Keratinocyte (primary cell): ENCODE measurements at regions not wholly inside any gene's neighbourhood (a gene's known extent, or its start where the extent isn't known, plus 50 kb on each side); places are given as distances from the start of the nearest gene placed in this dataset.

Experiments used
- DNase-seq: peaks from one replicate; pipeline ENCODE4 v3.0.0-alpha.2; 2011; ENCODE audit warnings: low read depth, missing footprints, low spot score
- FAIRE-seq: peaks from 2 replicates; lab custom pipeline; 2011; peaks lifted over from hg19 to GRCh38; lab: Jason Lieb, UNC
- H2AFZ ChIP-seq: 2 replicates; pipeline ENCODE4 v1.6.0; 2012; ENCODE audit warnings: low read length, control low read depth, inconsistent platforms; ENCODE audit not compliant: control insufficient read depth
- H3K27ac ChIP-seq: 2 replicates; pipeline ENCODE4 v1.5.1; 2011; ENCODE audit warnings: low read length; ENCODE audit not compliant: control insufficient read depth, insufficient read depth
- H3K27me3 ChIP-seq: 3 replicates; pipeline ENCODE4 v1.6.0; 2011; ENCODE audit warnings: low read length; ENCODE audit not compliant: control insufficient read depth, insufficient read depth; ENCODE audit errors: extremely low read depth
- H3K36me3 ChIP-seq, 2 experiments: 2 replicates in 1 of 2; 3 replicates in 1 of 2; pipeline ENCODE4 v1.5.1; 2011; ENCODE audit warnings: low read length in 2 of 2, mild to moderate bottlenecking in 1 of 2; ENCODE audit not compliant: control insufficient read depth in 2 of 2, insufficient read depth in 2 of 2; ENCODE audit errors: extremely low read depth in 1 of 2
- H3K4me1 ChIP-seq: 3 replicates; pipeline ENCODE4 v1.5.1; 2011; ENCODE audit warnings: low read length; ENCODE audit not compliant: control insufficient read depth, insufficient read depth; ENCODE audit errors: extremely low read depth
- H3K4me2 ChIP-seq: 3 replicates; pipeline ENCODE4 v1.6.0; 2011; ENCODE audit warnings: low read depth, low read length; ENCODE audit not compliant: control insufficient read depth, insufficient read depth; ENCODE audit errors: extremely low read depth
- H3K4me3 ChIP-seq, 3 experiments: fragments of 200-600 bp in 1 of 3; sonication (generic) in 1 of 3; 2 replicates in 2 of 3; 3 replicates in 1 of 3; pipeline ENCODE4 v1.5.1; 2011 to 2016; ENCODE audit warnings: low read length in 3 of 3, mild to moderate bottlenecking in 3 of 3, control low read depth in 2 of 3, inconsistent platforms in 1 of 3, low read depth in 1 of 3, mixed read lengths in 1 of 3, mixed run types in 1 of 3, moderate library complexity in 1 of 3; ENCODE audit not compliant: control insufficient read depth in 2 of 3, insufficient read depth in 2 of 3; ENCODE audit errors: extremely low read depth in 1 of 3
- H3K79me2 ChIP-seq: 2 replicates; pipeline ENCODE4 v1.6.0; 2012; ENCODE audit warnings: low read length; ENCODE audit not compliant: control insufficient read depth, insufficient read depth
- H3K9ac ChIP-seq: 3 replicates; pipeline ENCODE4 v1.6.0; 2011; ENCODE audit warnings: low read length; ENCODE audit not compliant: control insufficient read depth, insufficient read depth; ENCODE audit errors: extremely low read depth
- H3K9me1 ChIP-seq: 3 replicates; pipeline ENCODE4 v1.6.0; 2011; ENCODE audit warnings: low read length; ENCODE audit not compliant: control insufficient read depth, insufficient read depth; ENCODE audit errors: extremely low read depth
- H3K9me3 ChIP-seq: 2 replicates; pipeline ENCODE4 v1.5.1; 2012; ENCODE audit warnings: low read depth, low read length; ENCODE audit not compliant: control insufficient read depth
- H4K20me1 ChIP-seq: 3 replicates; pipeline ENCODE4 v1.6.0; 2011; ENCODE audit warnings: low read length; ENCODE audit not compliant: control insufficient read depth, insufficient read depth; ENCODE audit errors: extremely low read depth
- EZH2 ChIP-seq: IDR thresholded peaks from one replicate; pipeline ENCODE4 v1.6.1; 2012; ENCODE audit warnings: inconsistent platforms, mild to moderate bottlenecking, low read length, moderate library complexity
- dilution Hi-C: fragments of 300-500 bp; cut with MboI; formaldehyde crosslinking; loops from one replicate; pipeline ENCODE4 v1.7.0; 2020; ENCODE audit warnings: low sequenced_read_pairs; ENCODE audit not compliant: extremely low pct_ligation_motif_present
- TF ChIP-seq, protein P1 (sequence below), 3 experiments: IDR thresholded peaks in 1 of 3; conservative IDR thresholded peaks in 1 of 3; optimal IDR thresholded peaks in 1 of 3; 2 replicates in 2 of 3; 3 replicates in 1 of 3; pipeline versions ENCODE3 to v1.5.1; 2011; ENCODE audit warnings: low read length in 3 of 3, mild to moderate bottlenecking in 3 of 3, moderate library complexity in 2 of 3, control low read depth in 1 of 3, inconsistent platforms in 1 of 3; ENCODE audit not compliant: insufficient read depth in 2 of 3; ENCODE audit errors: extremely low read depth in 1 of 3

DNA sequence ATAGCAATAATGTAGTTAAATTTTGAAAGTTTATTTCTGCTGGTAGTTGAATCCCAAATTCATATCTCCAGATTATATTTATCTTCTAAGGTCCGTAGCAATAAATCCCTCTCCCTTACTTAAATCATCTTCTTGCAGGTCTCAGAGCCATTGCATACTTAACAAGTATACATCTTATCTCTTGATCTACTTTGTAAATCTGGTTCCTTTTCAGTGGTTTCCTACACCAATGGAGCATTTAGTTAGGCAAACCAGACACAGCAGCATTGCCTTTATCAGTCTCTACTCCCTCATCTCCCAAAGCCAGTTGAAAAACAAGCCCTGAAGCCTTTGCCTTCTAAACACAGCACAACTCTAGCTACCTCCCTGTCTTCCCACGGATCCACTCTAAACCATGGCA is 440.9 kb downstream of the CNTN6 start:
- H3K27me3 ChIP-seq = no peaks in the 10 kb centered on the region
- FAIRE-seq = no peak
- H4K20me1 ChIP-seq = no peaks in the 10 kb centered on the region
- H3K9me3 ChIP-seq = no peaks in the 10 kb centered on the region
- dilution Hi-C loops = no loop called here
- no peaks in the 10 kb centered on the region for H3K79me2 ChIP-seq
- TF ChIP-seq EZH2 = no peak
- TF ChIP-seq, protein P1, sequence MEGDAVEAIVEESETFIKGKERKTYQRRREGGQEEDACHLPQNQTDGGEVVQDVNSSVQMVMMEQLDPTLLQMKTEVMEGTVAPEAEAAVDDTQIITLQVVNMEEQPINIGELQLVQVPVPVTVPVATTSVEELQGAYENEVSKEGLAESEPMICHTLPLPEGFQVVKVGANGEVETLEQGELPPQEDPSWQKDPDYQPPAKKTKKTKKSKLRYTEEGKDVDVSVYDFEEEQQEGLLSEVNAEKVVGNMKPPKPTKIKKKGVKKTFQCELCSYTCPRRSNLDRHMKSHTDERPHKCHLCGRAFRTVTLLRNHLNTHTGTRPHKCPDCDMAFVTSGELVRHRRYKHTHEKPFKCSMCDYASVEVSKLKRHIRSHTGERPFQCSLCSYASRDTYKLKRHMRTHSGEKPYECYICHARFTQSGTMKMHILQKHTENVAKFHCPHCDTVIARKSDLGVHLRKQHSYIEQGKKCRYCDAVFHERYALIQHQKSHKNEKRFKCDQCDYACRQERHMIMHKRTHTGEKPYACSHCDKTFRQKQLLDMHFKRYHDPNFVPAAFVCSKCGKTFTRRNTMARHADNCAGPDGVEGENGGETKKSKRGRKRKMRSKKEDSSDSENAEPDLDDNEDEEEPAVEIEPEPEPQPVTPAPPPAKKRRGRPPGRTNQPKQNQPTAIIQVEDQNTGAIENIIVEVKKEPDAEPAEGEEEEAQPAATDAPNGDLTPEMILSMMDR (optimal IDR thresholded peaks at IDR 0.05 in 1 of 3, IDR thresholded peaks at IDR 0.05 in 1 of 3, conservative IDR thresholded peaks at IDR 0.05 in 1 of 3; ENCODE audit: extremely low read depth in 1 of 3, insufficient read depth in 2 of 3, low read length in 3 of 3) = no peak
- no peak overlapping the region for H2AFZ ChIP-seq
- no peak overlapping the region for H3K4me3 ChIP-seq
- no peak overlapping the region for H3K9ac ChIP-seq
- no peaks in the 10 kb centered on the region for H3K9me1 ChIP-seq
- no peak for DNase-seq
- H3K27ac ChIP-seq = no peak overlapping the region
- H3K4me1 ChIP-seq = no peaks in the 10 kb centered on the region
- no peak overlapping the region for H3K4me2 ChIP-seq
- H3K36me3 ChIP-seq = no peaks in the 10 kb centered on the region

DNA sequence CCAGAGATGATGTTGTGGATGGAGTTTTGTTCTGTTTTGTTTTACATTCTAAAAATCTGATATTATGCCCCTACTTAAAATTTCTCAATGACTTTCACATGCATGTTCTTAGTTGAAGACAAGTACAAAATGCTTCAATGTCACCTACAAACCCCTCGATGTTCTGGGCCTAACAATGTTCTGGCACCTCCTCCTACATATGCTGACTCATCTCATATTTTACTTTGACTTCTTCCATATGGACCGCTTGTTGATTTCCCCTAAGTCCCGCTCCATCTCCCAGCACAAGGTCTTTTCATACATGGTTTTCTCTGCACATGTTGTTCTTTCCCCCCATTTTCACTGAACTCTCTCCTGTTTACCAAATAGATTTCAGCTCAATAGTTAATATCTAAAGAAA is 441.4 kb downstream of the CNTN6 start:
- H3K9ac ChIP-seq = no peak overlapping the region
- H3K27me3 ChIP-seq = no peaks in the 10 kb centered on the region
- H4K20me1 ChIP-seq = no peaks in the 10 kb centered on the region
- no peaks in the 10 kb centered on the region for H3K9me1 ChIP-seq
- no peaks in the 10 kb centered on the region for H3K36me3 ChIP-seq
- no peaks in the 10 kb centered on the region for H3K79me2 ChIP-seq
- dilution Hi-C loops = no loop called here
- H2AFZ ChIP-seq = no peak overlapping the region
- no peak overlapping the region for H3K4me3 ChIP-seq
- no peak overlapping the region for H3K4me2 ChIP-seq
- DNase-seq (no peak), FAIRE-seq (no peak)
- H3K9me3 ChIP-seq = no peaks in the 10 kb centered on the region
- TF ChIP-seq, protein P1 (optimal IDR thresholded peaks at IDR 0.05 in 1 of 3, IDR thresholded peaks at IDR 0.05 in 1 of 3, conservative IDR thresholded peaks at IDR 0.05 in 1 of 3; ENCODE audit: extremely low read depth in 1 of 3, insufficient read depth in 2 of 3, low read length in 3 of 3) = no peak
- TF ChIP-seq EZH2 = no peak
- no peak overlapping the region for H3K27ac ChIP-seq
- no peaks in the 10 kb centered on the region for H3K4me1 ChIP-seq
